ENCODE measurements at regions not wholly inside any gene's neighbourhood (a gene's known extent, or its start where the extent isn't known, plus 50 kb on each side); places are given as distances from the start of the nearest gene placed in this dataset.
"Not testable (repeated sequence)": the region's sequence is repeated elsewhere in the genome, so short reads cannot be mapped to it uniquely, and the experiment has no call there.

- no peak for DNase-seq
Observed at GRCh38 chr14:43665570-43666267, 841.4 kb downstream of the FSCB start.

GRCh38 chr14:43655194-43655593, 851.9 kb downstream of the FSCB start:
- not testable (repeated sequence) for DNase-seq

GRCh38 chr14:43651896-43652295, 855.2 kb downstream of the FSCB start:
- no peak for DNase-seq

GRCh38 chr14:43651185-43651787, 855.8 kb downstream of the FSCB start:
- DNase-seq: no peak

- no peak for DNase-seq
Observed at GRCh38 chr14:43649508-43649907, 857.6 kb downstream of the FSCB start.

GRCh38 chr14:43647302-43647701, 859.8 kb downstream of the FSCB start:
- no peak for DNase-seq

- DNase-seq: no peak
Observed at GRCh38 chr14:43640718-43641267, 866.3 kb downstream of the FSCB start.

GRCh38 chr14:43625294-43625693, 881.8 kb downstream of the FSCB start:
- no peak for DNase-seq

- DNase-seq: no peak
Observed at GRCh38 chr14:43621282-43621681, 885.8 kb downstream of the FSCB start.

GRCh38 chr14:43595096-43595772, 911.8 kb downstream of the FSCB start:
- DNase-seq: no peak

- no peak for DNase-seq
Observed at GRCh38 chr14:43591776-43592175, 915.3 kb downstream of the FSCB start.

- no peak for DNase-seq
Observed at GRCh38 chr14:43587183-43587582, 919.9 kb downstream of the FSCB start.

GRCh38 chr14:43579671-43580070, 927.4 kb downstream of the FSCB start:
- DNase-seq: no peak

GRCh38 chr14:43568022-43568421, 939.1 kb downstream of the FSCB start:
- DNase-seq: no peak

GRCh38 chr14:43548368-43548767, 958.7 kb downstream of the FSCB start:
- DNase-seq: no peak

GRCh38 chr14:43547596-43547995, 959.5 kb downstream of the FSCB start:
- DNase-seq: not testable (repeated sequence)

- DNase-seq: no peak
Observed at GRCh38 chr14:43541356-43541755, 965.7 kb downstream of the FSCB start.

- DNase-seq: no peak
Observed at GRCh38 chr14:43540948-43541347, 966.1 kb downstream of the FSCB start.

- no peak for DNase-seq
Observed at GRCh38 chr14:43539210-43539609, 967.9 kb downstream of the FSCB start.

GRCh38 chr14:43535231-43535838, 971.7 kb downstream of the FSCB start:
- no peak for DNase-seq

- DNase-seq: no peak
Observed at GRCh38 chr14:43532825-43533416, 974.2 kb downstream of the FSCB start.

GRCh38 chr14:43528321-43528720, 978.8 kb downstream of the FSCB start:
- DNase-seq: no peak

- no peak for DNase-seq
Observed at GRCh38 chr14:43525658-43526057, 981.4 kb downstream of the FSCB start.
